Fibroblast of the aortic adventitia (primary cell): ENCODE measurements at regions not wholly inside any gene's neighbourhood (a gene's known extent, or its start where the extent isn't known, plus 50 kb on each side); places are given as distances from the start of the nearest gene placed in this dataset.
"Not testable (repeated sequence)": the region's sequence is repeated elsewhere in the genome, so short reads cannot be mapped to it uniquely, and the experiment has no call there.

Experiments
- DNase-seq: peaks from one replicate; pipeline ENCODE4 v3.0.0-alpha.2; 2010; ENCODE audit warnings: low read depth
- H3K4me3 ChIP-seq: 2 replicates; pipeline ENCODE4 v1.5.1; 2011; ENCODE audit warnings: low read depth, mild to moderate bottlenecking, control low read depth, low read length, moderate library complexity
- CTCF ChIP-seq: IDR thresholded peaks from 2 replicates; pipeline ENCODE4 v1.5.1; 2011; ENCODE audit warnings: mild to moderate bottlenecking, low read length, control low read depth, inconsistent platforms; ENCODE audit not compliant: insufficient read depth

- H3K4me3 ChIP-seq, DNase-seq: not testable (repeated sequence)
Measured at GRCh38 chr10:77740396-77740795, 102.8 kb upstream of the KCNMA1 start.

GRCh38 chr10:77738496-77739158, 101.0 kb upstream of the KCNMA1 start:
- no peak for TF ChIP-seq CTCF
- no peak overlapping the region for H3K4me3 ChIP-seq
- no peak for DNase-seq

- TF ChIP-seq CTCF = no peak
- H3K4me3 ChIP-seq = no peak overlapping the region
- DNase-seq = peak; percentile 73
Measured at GRCh38 chr10:77737608-77738007, 100.0 kb upstream of the KCNMA1 start.

GRCh38 chr10:77735136-77735535, 97.5 kb upstream of the KCNMA1 start:
- H3K4me3 ChIP-seq, DNase-seq: not testable (repeated sequence)

GRCh38 chr10:77732213-77733003, 94.8 kb upstream of the KCNMA1 start:
- H3K4me3 ChIP-seq = no peak overlapping the region
- no peak for DNase-seq
- TF ChIP-seq CTCF = no peak

GRCh38 chr10:77727481-77727880, 89.9 kb upstream of the KCNMA1 start:
- DNase-seq = no peak
- no peak for TF ChIP-seq CTCF
- H3K4me3 ChIP-seq = no peak overlapping the region

GRCh38 chr10:77726732-77727131, 89.1 kb upstream of the KCNMA1 start:
- no peak for TF ChIP-seq CTCF
- no peak for DNase-seq
- no peak overlapping the region for H3K4me3 ChIP-seq

- H3K4me3 ChIP-seq = no peak overlapping the region
- DNase-seq = no peak
- no peak for TF ChIP-seq CTCF
Measured at GRCh38 chr10:77726301-77726700, 88.7 kb upstream of the KCNMA1 start.
